K562 (cell line): ENCODE measurements at regions not wholly inside any gene's neighbourhood (a gene's known extent, or its start where the extent isn't known, plus 50 kb on each side); places are given as distances from the start of the nearest gene placed in this dataset.

Experiments used
- ATAC-seq: fragments of 200-7000 bp; cut with Tn5 transposase; 3 replicates; pipeline ENCODE4 v1.9.1; 2020; ENCODE audit warnings: moderate library complexity
- BruUV-seq: library from RNA; stranded (reverse); fragments of 400-500 nt; replicated peaks from 2 replicates; lab custom pipeline; 2021; lab: Mats Ljungman, UMichigan
- CTCF ChIA-PET: fragments of 300-600 bp; formaldehyde crosslinking; extraction: SDS; loops from one replicate; lab custom pipeline; 2021; ENCODE audit warnings: low intra/inter-chr PET ratio; lab: Yijun Ruan, JAX
- POLR2A ChIA-PET: fragments of 300-600, 350-650 bp; sonication (Branson Sonifier 250); formaldehyde crosslinking; extraction: SDS; loops from one replicate; lab custom pipeline; 2021; ENCODE audit warnings: antibody characterized with exemption, inconsistent platforms; lab: Yijun Ruan, JAX
- DNase-seq, 4 experiments: peaks; one replicate each; pipeline versions ENCODE4 v3.0.0 to v3.0.0-alpha.2; 2011 to 2018; ENCODE audit warnings: low spot score in 3 of 4, mixed read lengths in 3 of 4; ENCODE audit errors: extremely low read depth in 1 of 4
- FAIRE-seq: peaks from 2 replicates; lab custom pipeline; 2011; peaks lifted over from hg19 to GRCh38; lab: Jason Lieb, UNC
- H2AFZ ChIP-seq: 2 replicates; pipeline ENCODE4 v1.6.0; 2011; ENCODE audit warnings: low read depth, low read length, control low read depth, inconsistent platforms
- H3K27ac ChIP-seq: fragments of 200-600 bp; 3 replicates; pipeline ENCODE4 v1.8.0; 2011; ENCODE audit warnings: low read depth, mild to moderate bottlenecking, control low read depth, inconsistent platforms, low read length, moderate library complexity, mixed read lengths; ENCODE audit errors: extremely low read depth
- H3K27me3 ChIP-seq, 2 experiments: fragments of 300-600 bp in 1 of 2; 2 replicates in 1 of 2; 3 replicates in 1 of 2; pipeline versions ENCODE4 v1.6.0 to v1.8.0; 2011; ENCODE audit warnings: inconsistent platforms in 2 of 2, low read length in 2 of 2, mild to moderate bottlenecking in 1 of 2, mixed read lengths in 1 of 2, moderate library complexity in 1 of 2; ENCODE audit not compliant: control insufficient read depth in 2 of 2, insufficient read depth in 2 of 2
- H3K36me3 ChIP-seq: fragments of 300-600 bp; 3 replicates; pipeline ENCODE4 v1.8.0; 2011; ENCODE audit warnings: mild to moderate bottlenecking, low read length, inconsistent platforms; ENCODE audit not compliant: control insufficient read depth, insufficient read depth
- H3K4me1 ChIP-seq, 2 experiments: fragments of 200-600 bp in 1 of 2; replicated peaks in 1 of 2; 2 replicates in 1 of 2; 3 replicates in 1 of 2; pipeline versions ENCODE4 v1.5.1 to v1.8.0; 2011; ENCODE audit warnings: inconsistent platforms in 2 of 2, low read length in 2 of 2, mild to moderate bottlenecking in 1 of 2, mixed read lengths in 1 of 2, moderate library complexity in 1 of 2; ENCODE audit not compliant: control insufficient read depth in 2 of 2, insufficient read depth in 2 of 2
- H3K4me2 ChIP-seq: 2 replicates; pipeline ENCODE4 v1.6.1; 2011; ENCODE audit warnings: low read length, control low read depth, inconsistent platforms, mixed read lengths; ENCODE audit not compliant: insufficient read depth
- H3K4me3 ChIP-seq: fragments of 200-600 bp; sonication (generic), shearing (Covaris generic); 2 replicates; pipeline ENCODE4 v1.5.1; 2016; ENCODE audit warnings: control low read depth, inconsistent platforms
- H3K79me2 ChIP-seq: fragments of 200-600 bp; 3 replicates; pipeline ENCODE4 v1.8.0; 2011; ENCODE audit warnings: low read length, inconsistent platforms; ENCODE audit not compliant: control insufficient read depth, insufficient read depth
- H3K9ac ChIP-seq, 2 experiments: 2 replicates each; pipeline versions ENCODE4 v1.6.0 to v1.6.1; 2011; ENCODE audit warnings: low read depth in 2 of 2, low read length in 2 of 2, control low read depth in 1 of 2, inconsistent platforms in 1 of 2, mild to moderate bottlenecking in 1 of 2, mixed read lengths in 1 of 2; ENCODE audit not compliant: insufficient read depth in 1 of 2
- H3K9me1 ChIP-seq: one replicate; pipeline ENCODE4 v1.6.0; 2011; ENCODE audit warnings: inconsistent platforms, mild to moderate bottlenecking, low read length, moderate library complexity; ENCODE audit not compliant: control insufficient read depth, insufficient read depth
- H3K9me3 ChIP-seq: replicated peaks from 2 replicates; pipeline ENCODE4 v1.5.1; 2011; ENCODE audit warnings: low read depth, low read length, inconsistent platforms; ENCODE audit not compliant: control insufficient read depth, insufficient read depth
- H4K20me1 ChIP-seq: replicated peaks from 2 replicates; pipeline ENCODE4 v1.6.1; 2011; ENCODE audit warnings: low read length, inconsistent platforms, mixed read lengths; ENCODE audit not compliant: control insufficient read depth, insufficient read depth
- DNMT1 ChIP-seq: fragments of 450-650 bp; IDR thresholded peaks from 2 replicates; pipeline ENCODE4 v1.6.1; 2016; ENCODE audit warnings: antibody characterized with exemption, mild to moderate bottlenecking
- EZH2 ChIP-seq: IDR thresholded peaks from 2 replicates; pipeline ENCODE4 v1.6.1; 2012; ENCODE audit warnings: low read depth, mild to moderate bottlenecking, inconsistent platforms, low read length, borderline replicate concordance
- GTF2F1 ChIP-seq: IDR thresholded peaks from 2 replicates; pipeline ENCODE4 v1.6.1; 2011; ENCODE audit warnings: low read depth, low read length, improper control_type of control experiment
- MEF2A ChIP-seq: IDR thresholded peaks from 2 replicates; pipeline ENCODE4 v1.6.1; 2011; ENCODE audit warnings: low read depth, mild to moderate bottlenecking, low read length, moderate library complexity; ENCODE audit not compliant: control insufficient read depth
- NCOA2 ChIP-seq, 2 experiments: fragments of 450-650 bp; IDR thresholded peaks; 2 replicates each; pipeline ENCODE4 v1.6.1; 2018; ENCODE audit warnings: mild to moderate bottlenecking in 2 of 2, moderate library complexity in 1 of 2; ENCODE audit not compliant: partially characterized antibody in 2 of 2
- NCOR1 ChIP-seq: fragments of 450-650 bp; IDR thresholded peaks from 2 replicates; pipeline ENCODE4 v1.6.1; 2016; ENCODE audit warnings: mild to moderate bottlenecking, moderate library complexity
- NR2C1 ChIP-seq, 2 experiments: fragments of 450-650 bp; IDR thresholded peaks; 2 replicates each; pipeline ENCODE4 v1.6.1; 2017; ENCODE audit warnings: mild to moderate bottlenecking in 2 of 2, antibody characterized with exemption in 1 of 2, inconsistent platforms in 1 of 2, missing compliant biosample characterization in 1 of 2, missing genetic modification characterization in 1 of 2
- NR2F6 ChIP-seq: fragments of 450-650 bp; formaldehyde crosslinking; IDR thresholded peaks from 2 replicates; pipeline ENCODE4 v1.4.0; 2020; ENCODE audit warnings: mild to moderate bottlenecking
- NRF1 ChIP-seq, 2 experiments: fragments of 450-650 bp; IDR thresholded peaks in 1 of 2; conservative IDR thresholded peaks in 1 of 2; 2 replicates each; pipeline ENCODE4 v1.6.1; 2014; ENCODE audit warnings: mild to moderate bottlenecking in 2 of 2
- PHTF2 ChIP-seq: fragments of 250-450 bp; sonication (Bioruptor Pico); IDR thresholded peaks from 2 replicates; pipeline ENCODE4 v1.5.0; 2021; ENCODE audit warnings: mild to moderate bottlenecking
- POLR2G ChIP-seq: fragments of 200-400 bp; formaldehyde crosslinking; IDR thresholded peaks from 2 replicates; pipeline ENCODE4 v1.6.1; 2017; ENCODE audit warnings: low read depth, mild to moderate bottlenecking, antibody characterized with exemption, low read length, moderate library complexity
- SETDB1 ChIP-seq: IDR thresholded peaks from one replicate; pipeline ENCODE4 v1.6.1; 2012; ENCODE audit warnings: low read length, control low read depth, inconsistent platforms
- THRAP3 ChIP-seq: fragments of 450-650 bp; IDR thresholded peaks from 2 replicates; pipeline ENCODE4 v1.6.1; 2016; ENCODE audit warnings: mild to moderate bottlenecking, inconsistent platforms, borderline replicate concordance
- ZBTB5 ChIP-seq: fragments of 450-650 bp; IDR thresholded peaks from 2 replicates; pipeline ENCODE4 v1.6.1; 2017; ENCODE audit warnings: antibody characterized with exemption
- ZFP30 ChIP-seq: fragments of 250-450 bp; sonication (Bioruptor Pico); IDR thresholded peaks from 2 replicates; pipeline ENCODE4 v1.8.0; 2022; ENCODE audit warnings: moderate library complexity, mild to moderate bottlenecking, inconsistent platforms, borderline replicate concordance
- ZFX ChIP-seq: sonication (generic); formaldehyde crosslinking; IDR thresholded peaks from 2 replicates; pipeline ENCODE4 v1.8.0; 2022; ENCODE audit warnings: mild to moderate bottlenecking, missing genetic modification reagents, moderate library complexity
- ZNF121 ChIP-seq: sonication (generic); formaldehyde crosslinking; conservative IDR thresholded peaks from 2 replicates; pipeline ENCODE4 v1.8.0; 2022; ENCODE audit warnings: missing genetic modification reagents
- ZNF253 ChIP-seq: fragments of 250-450 bp; sonication (Bioruptor Pico); conservative IDR thresholded peaks from 2 replicates; pipeline ENCODE4 v1.6.1; 2021; ENCODE audit warnings: mild to moderate bottlenecking
- ZNF449 ChIP-seq: fragments of 250-450 bp; sonication (Bioruptor Pico); IDR thresholded peaks from 2 replicates; pipeline ENCODE4 v1.8.0; 2022; ENCODE audit warnings: moderate library complexity, mild to moderate bottlenecking, inconsistent platforms
- WGBS: fragments of 100-300 bp; shearing (Covaris generic); methylation state at CpG from one replicate; pipeline ENCODE4 v1.1.6; 2016; ENCODE audit warnings: low coverage, mixed read lengths; ENCODE audit not compliant: insufficient coverage; ENCODE audit errors: missing lambda C conversion rate; 5-methylcytosine and 5-hydroxymethylcytosine counted together
- in situ Hi-C: fragments of 300-500 bp; cut with MboI; formaldehyde crosslinking; loops from 4 replicates; pipeline ENCODE4 v1.15.0; 2018; ENCODE audit warnings: inconsistent platforms, mixed read lengths
- intact Hi-C: fragments of 100-400 bp; cut with micrococcal nuclease; formaldehyde crosslinking; loops from 2 replicates; pipeline ENCODE4 v1.14.2; 2022

- ChIA-PET CTCF (no interaction called here), POLR2A (no interaction called here)
- H3K4me1 ChIP-seq, result no peaks in the 10 kb centered on the region
- BruUV-seq, result no TSS peak
- no peaks in the 10 kb centered on the region for H3K79me2 ChIP-seq
- no peak overlapping the region for H3K27ac ChIP-seq
- no peaks in the 10 kb centered on the region for H4K20me1 ChIP-seq
- H3K27me3 ChIP-seq, result no peaks in the 10 kb centered on the region
- no peak for ATAC-seq
- WGBS, result 0% methylated on average over 1 of the region's 1 CpG
- in situ Hi-C loops (no loop called here), intact Hi-C loops (no loop called here)
- H3K9ac ChIP-seq, result no peak overlapping the region
- no peak for FAIRE-seq
- no peak overlapping the region for H3K4me2 ChIP-seq
- no peaks in the 10 kb centered on the region for H3K9me1 ChIP-seq
- DNase-seq, result no peak
- H3K9me3 ChIP-seq, result no peaks in the 10 kb centered on the region
- H3K4me3 ChIP-seq, result no peak overlapping the region
- H3K36me3 ChIP-seq, result no peaks in the 10 kb centered on the region
- TF ChIP-seq ZNF253, result no peak
- TF ChIP-seq ZNF121 (CRISPR knock-in tag), result no peak
- TF ChIP-seq DNMT1, result no peak
- TF ChIP-seq ZNF449 (CRISPR knock-in tag), result no peak
- TF ChIP-seq THRAP3, result no peak
- TF ChIP-seq NCOR1, result no peak
- TF ChIP-seq POLR2G, result no peak
- TF ChIP-seq EZH2, result no peak
- TF ChIP-seq GTF2F1, result no peak
- TF ChIP-seq ZFP30 (CRISPR knock-in tag), result no peak
- TF ChIP-seq MEF2A, result no peak
- no peak for TF ChIP-seq ZFX
- no peak for TF ChIP-seq PHTF2 (CRISPR knock-in tag)
- no peak for TF ChIP-seq ZBTB5
- TF ChIP-seq SETDB1, result no peak
- no peak for TF ChIP-seq NR2F6 (CRISPR knock-in tag)
- no peak for TF ChIP-seq NRF1 (conservative IDR thresholded peaks at IDR 0.05 in 1 of 2, IDR thresholded peaks at IDR 0.05 in 1 of 2)
- no peak for TF ChIP-seq NCOA2 (IDR thresholded peaks at IDR 0.05; ENCODE audit: partially characterized antibody in 2 of 2)
- TF ChIP-seq NR2C1 (IDR thresholded peaks at IDR 0.05), result no peak
- TF ChIP-seq NR2C1 (tag; IDR thresholded peaks at IDR 0.05), result no peak
- no peak overlapping the region for H2AFZ ChIP-seq
Measured at GRCh38 chr11:91160661-91161060, 937.8 kb upstream of the CHORDC1 start.
